Aorta (tissue), 5 donors: ENCODE measurements at regions not wholly inside any gene's neighbourhood (a gene's known extent, or its start where the extent isn't known, plus 50 kb on each side); places are given as distances from the start of the nearest gene placed in this dataset.
"Not testable (repeated sequence)": the region's sequence is repeated elsewhere in the genome, so short reads cannot be mapped to it uniquely, and the experiment has no call there.

ENCODE experiments used
- ATAC-seq: fragments of 200-7000 bp; cut with Tn5 transposase; one replicate; pipeline ENCODE4 v1.9.1; 2022; ENCODE audit warnings: moderate library complexity; ENCODE audit not compliant: low FRiP score
- DNase-seq, 2 donors: peaks; one replicate each; pipeline ENCODE4 v3.0.0-alpha.2; 2020
- H3K27ac ChIP-seq, 2 donors: one replicate each; pipeline ENCODE4 v1.5.1; 2013; ENCODE audit warnings: low read length in 2 of 2, mild to moderate bottlenecking in 2 of 2, moderate library complexity in 2 of 2, control low read depth in 1 of 2, inconsistent platforms in 1 of 2, low read depth in 1 of 2
- H3K27me3 ChIP-seq, 2 donors: one replicate each; pipeline ENCODE4 v1.6.1; 2013; ENCODE audit warnings: control low read depth in 1 of 2, low read length in 1 of 2, mild to moderate bottlenecking in 1 of 2, moderate library complexity in 1 of 2; ENCODE audit not compliant: insufficient read depth in 2 of 2, control insufficient read depth in 1 of 2
- H3K36me3 ChIP-seq, 2 donors: one replicate each; pipeline ENCODE4 v1.6.1; 2013; ENCODE audit warnings: control low read depth in 1 of 2, low read length in 1 of 2, mild to moderate bottlenecking in 1 of 2; ENCODE audit not compliant: insufficient read depth in 2 of 2, control insufficient read depth in 1 of 2
- H3K4me1 ChIP-seq, 2 donors: one replicate each; pipeline ENCODE4 v1.6.1; 2013; ENCODE audit warnings: low read length in 2 of 2, control low read depth in 1 of 2, mild to moderate bottlenecking in 1 of 2, moderate library complexity in 1 of 2; ENCODE audit not compliant: insufficient read depth in 2 of 2, control insufficient read depth in 1 of 2
- H3K4me3 ChIP-seq, 2 donors: one replicate each; pipeline ENCODE4 v1.5.1; 2013; ENCODE audit warnings: low read length in 2 of 2, control low read depth in 1 of 2, mild to moderate bottlenecking in 1 of 2
- H3K9me3 ChIP-seq: one replicate; pipeline ENCODE4 v1.6.1; 2013; ENCODE audit warnings: mild to moderate bottlenecking, low read length; ENCODE audit not compliant: control insufficient read depth
- WGBS, 2 donors: extraction: QIAGEN DNeasy Blood & Tissue Kit; methylation state at CpG; one replicate each; pipeline ENCODE4 v1.1.7; 2013; 5-methylcytosine and 5-hydroxymethylcytosine counted together
- intact Hi-C, 2 donors: fragments of 100-400 bp; cut with DNase I; formaldehyde crosslinking; loops; one replicate each; pipeline versions ENCODE4 v1.14.2 to v1.15.0; 2022
- donor health status: healthy with polysubstance abuse.
- donor health status: Bipolar disorder and iron deficiency.
- donor health status: DM: no; HTN: no; CAD: no.
- donor health status: DM: no; HTN: no; CAD: no.
- donor health status: DM: yes; HTN: yes; CAD: no.

DNA sequence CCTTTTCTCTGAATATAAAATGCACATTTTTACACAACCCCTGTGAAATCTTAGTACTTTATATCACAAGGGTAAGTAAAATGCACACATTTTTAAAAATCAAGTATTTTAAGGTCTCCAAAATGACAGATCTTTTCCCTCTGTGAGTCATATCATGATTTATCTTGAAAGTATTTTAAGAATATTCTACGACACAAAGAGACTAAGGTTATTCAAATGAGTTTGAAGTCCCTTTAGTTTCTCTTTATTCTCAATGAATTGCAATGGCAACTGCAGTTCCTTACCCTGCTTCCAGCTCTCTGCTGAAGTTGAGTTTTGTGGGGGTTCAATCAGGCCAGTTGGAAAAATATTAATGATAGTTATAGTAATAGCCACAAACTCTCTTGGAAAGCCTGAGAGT lies 196.1 kb downstream of the SPATA31A6 start:
- DNase-seq, H3K27me3 ChIP-seq, ATAC-seq, H3K9me3 ChIP-seq, H3K4me1 ChIP-seq, H3K36me3 ChIP-seq, H3K4me3 ChIP-seq, intact Hi-C loops, H3K27ac ChIP-seq: not testable (repeated sequence)
- WGBS, 2 donors: 8% methylated on average over 1 of the region's 1 CpG

DNA sequence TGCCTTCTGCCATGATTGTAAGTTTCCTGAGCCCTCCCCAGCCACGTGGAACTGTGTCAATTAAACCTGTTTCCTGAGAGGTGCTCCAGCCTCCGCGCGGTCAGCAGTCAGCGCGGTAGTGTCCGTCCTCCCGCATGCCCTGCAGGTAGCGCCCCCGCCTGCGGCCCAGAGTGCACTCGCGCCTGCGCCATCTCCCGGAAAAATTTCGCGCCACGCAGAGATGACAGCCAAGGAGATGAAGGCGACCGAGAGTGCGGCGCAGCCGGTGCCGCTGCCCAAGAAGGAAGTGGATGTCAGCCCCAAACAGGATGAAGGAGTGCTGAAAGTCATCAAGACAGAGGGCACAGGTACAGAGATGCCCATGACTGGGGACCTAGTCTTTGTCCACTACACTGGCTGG lies 201.1 kb downstream of the SPATA31A6 start:
- H3K27me3 ChIP-seq, H3K4me1 ChIP-seq, intact Hi-C loops, DNase-seq, H3K36me3 ChIP-seq, H3K4me3 ChIP-seq, H3K27ac ChIP-seq, H3K9me3 ChIP-seq: not testable (repeated sequence)
- peak; percentile 2 for ATAC-seq
- WGBS, 2 donors: 93 to 95% methylated on average over 22 to 24 of the region's 24 CpGs

DNA sequence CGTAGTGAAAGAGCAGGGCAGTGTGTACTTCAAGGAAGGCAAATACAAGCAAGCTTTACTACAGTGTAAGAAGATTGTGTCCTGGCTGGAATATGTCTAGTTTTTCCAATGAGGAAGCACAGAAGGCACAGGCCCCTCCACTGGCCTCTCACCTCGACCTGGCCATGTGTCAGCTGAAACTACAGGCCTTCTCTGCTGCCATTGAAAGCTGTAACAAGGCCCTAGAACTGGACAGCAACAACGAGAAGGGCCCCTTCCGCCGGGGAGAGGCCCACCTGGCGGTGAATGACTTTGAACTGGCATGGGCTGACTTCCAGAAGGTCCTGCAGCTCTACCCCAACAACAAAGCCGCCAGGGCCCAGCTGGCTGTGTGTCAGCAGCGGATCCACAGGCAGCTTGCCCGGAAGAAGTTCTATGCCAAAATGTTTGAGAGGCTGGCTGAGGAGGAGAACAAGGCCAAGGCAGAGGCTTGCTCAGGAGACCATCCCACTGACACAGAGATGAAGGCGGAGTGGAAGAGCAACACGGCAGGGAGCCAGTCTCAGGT lies 202.2 kb downstream of the SPATA31A6 start:
- H3K27ac ChIP-seq, H3K4me3 ChIP-seq, intact Hi-C loops, ATAC-seq, H3K27me3 ChIP-seq, H3K9me3 ChIP-seq, H3K36me3 ChIP-seq, H3K4me1 ChIP-seq: not testable (repeated sequence)
- peak; percentile 78 to 80 for DNase-seq
- 9 to 15% methylated on average over 9 of the region's 11 CpGs for WGBS, 2 donors

DNA sequence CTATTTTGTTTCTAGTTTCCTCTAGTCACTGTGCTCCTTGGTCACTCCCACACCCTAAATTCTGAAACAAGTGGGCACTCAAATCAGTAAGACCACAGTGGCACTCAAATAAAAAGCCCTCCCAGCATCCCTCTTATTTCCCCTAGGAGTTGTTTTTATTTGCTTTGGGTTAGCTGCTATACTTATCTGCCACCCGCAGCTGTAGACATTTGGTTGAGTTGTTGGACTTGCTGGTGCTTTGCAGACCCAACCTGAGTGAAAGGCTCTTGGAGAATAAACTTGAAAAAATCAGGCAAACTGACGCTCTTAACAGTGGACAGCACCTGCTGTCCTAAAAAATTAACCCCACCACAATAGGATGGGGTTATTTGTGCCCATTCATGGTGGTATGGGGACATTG lies 203.0 kb downstream of the SPATA31A6 start:
- DNase-seq (no peak), ATAC-seq (peak; percentile 27)
- intact Hi-C loops: no loop called here
- H3K9me3 ChIP-seq: no peaks in the 10 kb centered on the region
- no peak overlapping the region for H3K4me3 ChIP-seq
- H3K36me3 ChIP-seq: no peaks in the 10 kb centered on the region
- H3K27ac ChIP-seq: no peak overlapping the region
- 21 to 25% methylated on average over 2 of the region's 2 CpGs for WGBS, 2 donors
- H3K27me3 ChIP-seq: no peaks in the 10 kb centered on the region
- peaks cover 0 to 3% of the 10 kb centered on the region in 2 donors for H3K4me1 ChIP-seq

DNA sequence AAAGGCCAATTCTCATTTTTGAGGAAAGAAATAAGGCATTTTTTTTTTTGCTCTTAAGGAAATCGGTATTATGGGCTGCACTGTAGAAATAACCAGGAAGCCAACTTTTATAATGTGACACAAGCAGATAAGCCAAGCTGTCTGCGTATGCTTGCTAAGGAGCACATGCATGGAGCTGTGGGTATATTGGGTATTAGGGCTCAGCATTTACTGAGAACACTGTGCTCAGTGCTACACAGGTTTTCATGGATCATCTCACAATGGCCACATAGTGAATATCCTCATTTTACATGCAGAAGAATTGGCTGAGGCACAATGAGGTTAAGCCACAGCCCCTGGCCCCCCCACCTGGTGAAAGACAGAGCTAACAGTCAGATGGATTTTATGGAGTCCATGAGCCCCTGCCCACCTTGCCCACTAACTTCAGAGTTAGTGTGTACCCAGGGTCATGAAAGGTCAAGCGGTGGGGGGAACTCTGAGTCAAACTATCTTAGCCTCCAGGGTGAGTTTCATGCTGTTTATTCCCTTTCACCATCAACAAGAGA lies 204.8 kb downstream of the SPATA31A6 start:
- H3K36me3 ChIP-seq: no peaks in the 10 kb centered on the region
- H3K27ac ChIP-seq: no peak overlapping the region
- 74 to 75% methylated on average over 3 of the region's 3 CpGs for WGBS, 2 donors
- no peaks in the 10 kb centered on the region for H3K9me3 ChIP-seq
- intact Hi-C loops: no loop called here
- peak; percentile 37 for ATAC-seq
- peaks cover 0 to 3% of the 10 kb centered on the region in 2 donors for H3K4me1 ChIP-seq
- no peak for DNase-seq
- no peaks in the 10 kb centered on the region for H3K27me3 ChIP-seq
- no peak overlapping the region for H3K4me3 ChIP-seq

DNA sequence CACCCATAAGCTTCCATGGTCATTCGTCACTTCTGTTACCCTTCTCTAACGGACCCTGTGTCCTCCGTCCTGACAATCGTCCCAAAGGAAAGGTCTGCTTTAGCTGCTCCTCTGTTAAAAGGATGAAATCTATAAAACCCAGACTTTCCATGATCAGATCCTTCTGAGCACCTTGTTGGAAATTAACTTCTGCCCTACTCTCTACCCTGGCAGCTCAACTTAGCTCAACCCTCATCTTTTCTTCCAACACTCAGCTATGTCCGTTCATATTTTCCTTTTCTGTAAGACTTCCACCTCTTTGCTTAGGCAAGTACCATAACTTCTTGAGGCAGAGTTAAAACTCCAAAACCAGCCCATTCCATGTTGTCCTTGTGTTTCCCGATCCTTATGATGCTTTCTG lies 205.4 kb downstream of the SPATA31A6 start:
- no peak overlapping the region for H3K4me3 ChIP-seq
- H3K27ac ChIP-seq: no peak overlapping the region
- ATAC-seq: peak; percentile 37
- no peaks in the 10 kb centered on the region for H3K27me3 ChIP-seq
- intact Hi-C loops: no loop called here
- no peaks in the 10 kb centered on the region for H3K36me3 ChIP-seq
- H3K4me1 ChIP-seq: peaks cover 0 to 3% of the 10 kb centered on the region in 2 donors
- 77 to 78% methylated on average over 6 of the region's 6 CpGs for WGBS, 2 donors
- DNase-seq: no peak
- H3K9me3 ChIP-seq: no peaks in the 10 kb centered on the region

DNA sequence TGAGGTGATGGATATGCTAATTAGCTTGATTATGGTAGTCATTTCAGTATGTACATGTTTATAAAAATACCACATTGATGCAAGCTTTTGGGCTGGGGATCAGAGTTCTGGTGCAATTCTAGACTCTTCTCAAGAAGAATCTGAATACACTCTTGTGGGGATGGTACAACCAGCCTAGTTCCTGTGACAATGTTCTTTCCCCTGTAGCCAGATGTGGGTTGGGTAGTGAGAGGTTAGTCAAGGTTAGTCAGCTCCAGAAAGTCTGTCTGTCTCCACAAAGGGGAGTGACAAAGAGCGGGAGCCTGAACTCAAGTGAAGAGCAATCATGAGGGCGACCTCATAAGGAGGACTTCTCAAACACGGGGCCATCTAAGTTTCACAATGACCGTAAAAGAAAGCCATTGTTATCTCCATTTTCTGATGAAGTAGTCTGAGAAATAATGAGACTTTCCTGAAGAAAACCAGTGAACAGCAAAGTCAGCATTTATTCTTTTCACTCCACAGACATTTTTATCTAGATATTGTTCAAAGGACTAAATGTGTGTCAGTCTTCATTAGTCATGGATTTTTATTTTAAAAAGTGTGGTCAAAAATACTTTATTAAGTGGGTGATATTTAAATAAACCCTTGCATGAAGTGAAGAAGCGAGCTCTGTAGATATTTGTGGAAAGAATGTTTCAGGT lies 209.5 kb downstream of the SPATA31A6 start:
- H3K27me3 ChIP-seq, H3K27ac ChIP-seq, H3K4me1 ChIP-seq, H3K9me3 ChIP-seq, H3K36me3 ChIP-seq, ATAC-seq, DNase-seq, intact Hi-C loops, H3K4me3 ChIP-seq: not testable (repeated sequence)
- WGBS, 2 donors: 89 to 96% methylated on average over 4 of the region's 5 CpGs

DNA sequence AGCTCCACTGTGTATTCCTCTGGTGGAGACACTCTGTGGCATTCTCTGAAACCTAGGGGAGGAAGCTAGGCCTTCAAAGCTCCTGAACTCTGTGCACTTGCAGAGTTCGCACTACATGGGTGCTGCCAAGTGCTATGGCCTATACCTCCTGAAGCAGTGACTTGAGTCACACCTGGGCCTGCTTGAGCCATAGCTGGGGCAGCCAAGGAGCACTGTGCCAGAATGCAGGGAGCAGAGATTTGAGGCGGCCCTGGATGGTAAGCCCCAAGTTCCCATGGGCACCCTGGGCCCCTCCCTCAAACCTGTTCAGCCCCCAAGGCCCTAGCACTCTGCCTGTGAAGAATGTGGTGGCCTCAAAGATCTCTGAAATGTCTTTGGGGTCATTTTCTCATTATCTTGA lies 212.9 kb downstream of the SPATA31A6 start:
- 95 to 96% methylated on average over 2 of the region's 2 CpGs for WGBS, 2 donors

DNA sequence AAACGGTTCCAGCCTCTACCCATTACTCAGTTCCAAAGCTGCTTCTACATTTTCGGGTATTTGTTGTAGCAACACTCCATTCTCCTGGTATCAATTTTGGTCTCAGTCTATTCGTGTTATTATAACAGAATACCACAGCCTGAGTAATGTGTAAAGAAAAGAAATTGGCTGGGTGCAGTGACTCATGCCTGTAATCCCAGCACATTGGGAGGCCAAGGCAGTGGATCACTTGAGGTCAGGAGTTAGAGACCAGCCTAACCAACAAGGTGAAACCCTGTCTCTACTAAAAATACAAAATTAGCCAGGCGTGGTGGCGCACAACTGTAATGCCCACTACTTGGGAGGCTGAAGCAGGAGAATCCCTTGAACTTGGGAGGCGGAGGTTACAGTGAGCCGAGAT lies 213.9 kb downstream of the SPATA31A6 start:
- H3K4me1 ChIP-seq, H3K27me3 ChIP-seq, intact Hi-C loops, H3K4me3 ChIP-seq, H3K27ac ChIP-seq, H3K36me3 ChIP-seq, H3K9me3 ChIP-seq: not testable (repeated sequence)
- DNase-seq (peak in 1 of 2 donors; percentile 53), ATAC-seq (peak; percentile 47)
- WGBS, 2 donors: 39 to 41% methylated on average over 7 of the region's 7 CpGs

More for the DNA sequence above, 212.9 kb downstream of the SPATA31A6 start:
- H3K27me3 ChIP-seq: no peaks in the 10 kb centered on the region
- H3K4me3 ChIP-seq: no peak overlapping the region
- H3K9me3 ChIP-seq: no peaks in the 10 kb centered on the region
- DNase-seq (no peak), ATAC-seq (peak; percentile 55)
- no peaks in the 10 kb centered on the region for H3K36me3 ChIP-seq
- H3K27ac ChIP-seq: peak overlapping the region; percentile 16 to 88
- intact Hi-C loops: no loop called here
- no peaks in the 10 kb centered on the region for H3K4me1 ChIP-seq
